Prostate gland (tissue), 2 donors: ENCODE measurements at regions not wholly inside any gene's neighbourhood (a gene's known extent, or its start where the extent isn't known, plus 50 kb on each side); places are given as distances from the start of the nearest gene placed in this dataset.

ENCODE experiments used
- CTCF ChIP-seq, 4 experiments: fragments of 200-600 bp in 2 of 4; fragments of 450-650 bp in 2 of 4; sonication (generic) in 2 of 4; IDR thresholded peaks; 1 replicate in 3 of 4; 2 replicates in 1 of 4; pipeline ENCODE4 v1.5.1; 2016 to 2019; ENCODE audit warnings: antibody characterized with exemption in 4 of 4, mild to moderate bottlenecking in 2 of 4, moderate library complexity in 2 of 4
- POLR2A ChIP-seq: fragments of 450-650 bp; IDR thresholded peaks from one replicate; pipeline ENCODE4 v1.6.1; 2016; ENCODE audit warnings: antibody characterized with exemption, mild to moderate bottlenecking
- POLR2AphosphoS5 ChIP-seq: sonication (generic); formaldehyde crosslinking; IDR thresholded peaks from one replicate; pipeline ENCODE4 v1.6.1; 2017; ENCODE audit warnings: antibody characterized with exemption

DNA sequence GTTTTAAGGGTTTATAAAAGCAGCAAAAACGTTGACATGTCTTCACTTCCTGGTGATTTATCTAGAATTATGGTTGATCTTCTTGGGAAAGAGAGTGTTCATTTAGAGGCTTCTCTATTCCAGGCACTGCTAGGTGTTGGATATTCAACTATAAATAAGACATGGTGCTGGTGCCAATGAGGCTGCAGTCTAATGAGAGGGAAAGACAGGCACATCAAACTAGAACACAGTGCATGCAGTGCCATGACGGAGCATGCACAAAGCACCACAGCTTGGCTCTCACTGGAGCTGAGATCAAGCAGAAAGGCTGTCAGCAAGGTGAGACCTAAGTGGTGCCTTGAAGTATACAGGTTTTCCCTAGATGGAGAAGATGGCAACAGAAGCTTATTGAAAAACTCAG is 126.5 kb downstream of the RMI1 start:
- TF ChIP-seq CTCF (IDR thresholded peaks at IDR 0.05) (no peak), POLR2A (no peak), POLR2AphosphoS5 (no peak)
